ENCODE measurements at regions not wholly inside any gene's neighbourhood (a gene's known extent, or its start where the extent isn't known, plus 50 kb on each side); places are given as distances from the start of the nearest gene placed in this dataset.

GRCh38 chr10:29826221-29826620, 191.4 kb upstream of the SVIL start:
- WGBS (ENCODE audit: insufficient coverage), result 100% methylated on average over 2 of the region's 5 CpGs
- intact Hi-C loops (cut with micrococcal nuclease), result no loop called here
- Histone ChIP-seq H3K27me3 (ENCODE audit: control insufficient read depth in 2 of 2, insufficient read depth in 2 of 2, low read length in 2 of 2) (no peaks in the 10 kb centered on the region), H3K9ac (ENCODE audit: insufficient read depth, low read length, poor library complexity, severe bottlenecking) (no peak overlapping the region), H3K4me2 (replicated peaks; ENCODE audit: extremely low read depth, low read length, poor library complexity, severe bottlenecking) (no peak overlapping the region), H3K79me2 (ENCODE audit: insufficient read depth, low read length) (no peaks in the 10 kb centered on the region), H3K27ac (ENCODE audit: low read depth in 1 of 2, low read length in 2 of 2) (no peak overlapping the region), H3K4me3 (replicated peaks in 1 of 3; ENCODE audit: low read depth in 2 of 3, low read length in 3 of 3) (no peak overlapping the region), H3K9me3 (replicated peaks in 1 of 2; ENCODE audit: control insufficient read depth in 1 of 2, insufficient read depth in 1 of 2, low read length in 2 of 2) (peaks cover 13 to 15% of the 10 kb centered on the region in 2 donors), H4K20me1 (ENCODE audit: insufficient read depth, low read length) (no peaks in the 10 kb centered on the region), H3K36me3 (replicated peaks in 1 of 2; ENCODE audit: control insufficient read depth in 1 of 2, insufficient read depth in 2 of 2, low read length in 2 of 2) (no peaks in the 10 kb centered on the region), H2AFZ (ENCODE audit: insufficient read depth, low read depth, low read length, poor library complexity, severe bottlenecking) (no peak overlapping the region), H3K4me1 (ENCODE audit: control insufficient read depth in 1 of 2, insufficient read depth in 2 of 2, low read length in 2 of 2) (peaks cover 19 to 21% of the 10 kb centered on the region in 2 donors)
- DNase-seq, result no peak
- Mint-ChIP-seq H3K4me3 (no peak overlapping the region), H3K36me3 (no peaks in the 10 kb centered on the region), H3K27me3 (ENCODE audit: low read depth in 3 of 3) (peaks cover 2 to 5% (median 2%) of the 10 kb centered on the region in 3 donors), H3K4me1 (peaks cover 24% of the 10 kb centered on the region), H3K9me3 (peaks cover 3 to 15% (median 12%) of the 10 kb centered on the region in 7 donors), H3K27ac (peak overlapping the region in 1 of 7 donors; percentile 44)
- no peak for TF ChIP-seq CTCF (IDR thresholded peaks at IDR 0.05)

GRCh38 chr10:29823553-29824080, 188.8 kb upstream of the SVIL start:
- no peaks in the 10 kb centered on the region for H3K27me3 ChIP-seq (ENCODE audit: control insufficient read depth in 2 of 2, insufficient read depth in 2 of 2, low read length in 2 of 2)
- H4K20me1 ChIP-seq (ENCODE audit: insufficient read depth, low read length), result no peaks in the 10 kb centered on the region
- H3K4me1 Mint-ChIP-seq, result peaks cover 17% of the 10 kb centered on the region
- H3K27me3 Mint-ChIP-seq (ENCODE audit: low read depth in 3 of 3), result peaks cover 2 to 5% (median 5%) of the 10 kb centered on the region in 3 donors
- H3K4me1 ChIP-seq (ENCODE audit: control insufficient read depth in 1 of 2, insufficient read depth in 2 of 2, low read length in 2 of 2), result peaks cover 11 to 13% of the 10 kb centered on the region in 2 donors
- intact Hi-C loops (cut with micrococcal nuclease), result no loop called here
- no peaks in the 10 kb centered on the region for H3K9me3 ChIP-seq (replicated peaks in 1 of 2; ENCODE audit: control insufficient read depth in 1 of 2, insufficient read depth in 1 of 2, low read length in 2 of 2)
- H3K4me2 ChIP-seq (replicated peaks; ENCODE audit: extremely low read depth, low read length, poor library complexity, severe bottlenecking), result no peak overlapping the region
- no peak overlapping the region for H3K27ac ChIP-seq (ENCODE audit: low read depth in 1 of 2, low read length in 2 of 2)
- no peak for TF ChIP-seq CTCF (IDR thresholded peaks at IDR 0.05)
- H3K79me2 ChIP-seq (ENCODE audit: insufficient read depth, low read length), result no peaks in the 10 kb centered on the region
- H2AFZ ChIP-seq (ENCODE audit: insufficient read depth, low read depth, low read length, poor library complexity, severe bottlenecking), result no peak overlapping the region
- H3K4me3 ChIP-seq (replicated peaks in 1 of 3; ENCODE audit: low read depth in 2 of 3, low read length in 3 of 3), result no peak overlapping the region
- no peaks in the 10 kb centered on the region for H3K36me3 ChIP-seq (replicated peaks in 1 of 2; ENCODE audit: control insufficient read depth in 1 of 2, insufficient read depth in 2 of 2, low read length in 2 of 2)
- no peaks in the 10 kb centered on the region for H3K36me3 Mint-ChIP-seq
- no peak overlapping the region for H3K4me3 Mint-ChIP-seq
- peaks cover 0 to 2% (median 0%) of the 10 kb centered on the region in 7 donors for H3K9me3 Mint-ChIP-seq
- 90% methylated on average over 2 of the region's 7 CpGs for WGBS (ENCODE audit: insufficient coverage)
- no peak overlapping the region for H3K27ac Mint-ChIP-seq
- no peak for DNase-seq
- no peak overlapping the region for H3K9ac ChIP-seq (ENCODE audit: insufficient read depth, low read length, poor library complexity, severe bottlenecking)

Data from CD14-positive monocyte (primary cell).